AG04449 (cell line): ENCODE measurements at regions not wholly inside any gene's neighbourhood (a gene's known extent, or its start where the extent isn't known, plus 50 kb on each side); places are given as distances from the start of the nearest gene placed in this dataset.
"Not testable (repeated sequence)": the region's sequence is repeated elsewhere in the genome, so short reads cannot be mapped to it uniquely, and the experiment has no call there.

Source experiments
- CTCF ChIA-PET: fragments of 350-600 bp; formaldehyde crosslinking; extraction: SDS; loops from one replicate; lab custom pipeline; 2021; ENCODE audit warnings: antibody characterized with exemption; lab: Yijun Ruan, JAX
- POLR2A ChIA-PET: fragments of 400-600, 350-600 bp; formaldehyde crosslinking; extraction: SDS; loops from one replicate; lab custom pipeline; 2020; ENCODE audit warnings: antibody characterized with exemption, inconsistent platforms; lab: Yijun Ruan, JAX
- DNase-seq: peaks from one replicate; pipeline ENCODE4 v3.0.0-alpha.2; 2010; ENCODE audit warnings: low read depth, low spot score
- H3K4me3 ChIP-seq: 2 replicates; pipeline ENCODE4 v1.5.1; 2011; ENCODE audit warnings: low read depth, mild to moderate bottlenecking, control low read depth, low read length
- CTCF ChIP-seq: IDR thresholded peaks from one replicate; pipeline ENCODE4 v1.5.1; 2011; ENCODE audit warnings: mild to moderate bottlenecking, moderate library complexity, low read length, control low read depth, inconsistent platforms; ENCODE audit not compliant: insufficient read depth; ENCODE audit errors: missing control alignments

GRCh38 chr12:30564394-30564793 is 131.3 kb downstream of the IPO8 start:
- CTCF ChIA-PET = no interaction called here
- H3K4me3 ChIP-seq = no peak overlapping the region
- POLR2A ChIA-PET = no interaction called here
- TF ChIP-seq CTCF = no peak
- no peak for DNase-seq

GRCh38 chr12:30548203-30548602 is 147.5 kb downstream of the IPO8 start:
- no peak for TF ChIP-seq CTCF
- no peak for DNase-seq
- H3K4me3 ChIP-seq = no peak overlapping the region
- ChIA-PET POLR2A (no interaction called here), CTCF (no interaction called here)

GRCh38 chr12:30546121-30546520 is 149.5 kb downstream of the IPO8 start:
- ChIA-PET CTCF (no interaction called here), POLR2A (no interaction called here)
- TF ChIP-seq CTCF = no peak
- H3K4me3 ChIP-seq = no peak overlapping the region
- DNase-seq = no peak

- H3K4me3 ChIP-seq, CTCF ChIA-PET, POLR2A ChIA-PET, DNase-seq: not testable (repeated sequence)
Measured at GRCh38 chr12:30544704-30545103, 151.0 kb downstream of the IPO8 start.

- ChIA-PET POLR2A (no interaction called here), CTCF (no interaction called here)
- no peak for TF ChIP-seq CTCF
- no peak for DNase-seq
- H3K4me3 ChIP-seq = no peak overlapping the region
Measured at GRCh38 chr12:30537228-30537627, 158.4 kb downstream of the IPO8 start.

GRCh38 chr12:30533558-30534265 is 162.0 kb downstream of the IPO8 start:
- ChIA-PET CTCF (no interaction called here), POLR2A (no interaction called here)
- no peak for DNase-seq
- no peak for TF ChIP-seq CTCF
- H3K4me3 ChIP-seq = no peak overlapping the region
